Cardiac fibroblast (primary cell): ENCODE measurements at regions not wholly inside any gene's neighbourhood (a gene's known extent, or its start where the extent isn't known, plus 50 kb on each side); places are given as distances from the start of the nearest gene placed in this dataset.
"Not testable (repeated sequence)": the region's sequence is repeated elsewhere in the genome, so short reads cannot be mapped to it uniquely, and the experiment has no call there.

Experiments used
- DNase-seq, 2 donors: peaks; one replicate each; pipeline versions ENCODE4 v3.0.0 to v3.0.0-alpha.2; 2010; ENCODE audit warnings: low read depth in 2 of 2
- H3K4me3 ChIP-seq, 2 donors: replicated peaks in 1 of 2; 1 replicate in 1 of 2; 2 replicates in 1 of 2; pipeline ENCODE4 v1.5.1; 2011; ENCODE audit warnings: low read depth in 2 of 2, low read length in 2 of 2, mild to moderate bottlenecking in 2 of 2, moderate library complexity in 1 of 2
- TF ChIP-seq, protein P1 (sequence below): IDR thresholded peaks from one replicate; pipeline ENCODE4 v1.5.1; 2011; ENCODE audit warnings: low read depth, mild to moderate bottlenecking, low read length, inconsistent platforms

DNA sequence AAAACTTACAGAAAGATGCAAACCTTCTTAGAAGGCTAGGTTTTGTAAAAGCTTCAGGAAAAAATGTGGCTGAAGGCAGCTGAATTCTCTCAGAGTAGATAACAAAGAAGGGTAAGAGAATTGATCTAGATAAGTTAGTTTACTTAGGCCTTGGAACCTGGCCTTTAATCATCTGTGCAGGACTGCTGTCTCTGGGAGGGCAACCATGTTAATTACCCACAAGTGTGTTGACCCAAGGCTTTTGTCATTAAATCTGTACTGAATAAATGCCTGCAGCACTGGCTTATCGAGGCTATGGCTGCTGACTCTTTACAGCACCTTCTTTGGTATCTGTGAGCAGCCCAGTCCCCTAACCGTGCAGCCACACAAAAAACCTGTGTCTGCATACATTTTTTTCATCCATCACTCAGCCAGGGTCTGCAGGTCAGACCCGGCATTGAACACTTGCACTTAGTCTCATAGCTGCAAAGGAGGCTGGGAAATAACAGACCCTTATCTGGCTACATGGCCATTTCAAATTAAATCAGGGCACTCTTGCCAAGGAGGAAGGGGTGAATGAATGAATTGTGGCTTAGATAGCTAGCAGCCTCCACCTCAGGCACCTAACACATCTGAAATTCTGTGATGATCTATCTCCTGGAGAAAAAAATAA is 86.4 kb upstream of the EPCAM start:
- H3K4me3 ChIP-seq, result no peak overlapping the region
- no peak for DNase-seq
- TF ChIP-seq, protein P1, sequence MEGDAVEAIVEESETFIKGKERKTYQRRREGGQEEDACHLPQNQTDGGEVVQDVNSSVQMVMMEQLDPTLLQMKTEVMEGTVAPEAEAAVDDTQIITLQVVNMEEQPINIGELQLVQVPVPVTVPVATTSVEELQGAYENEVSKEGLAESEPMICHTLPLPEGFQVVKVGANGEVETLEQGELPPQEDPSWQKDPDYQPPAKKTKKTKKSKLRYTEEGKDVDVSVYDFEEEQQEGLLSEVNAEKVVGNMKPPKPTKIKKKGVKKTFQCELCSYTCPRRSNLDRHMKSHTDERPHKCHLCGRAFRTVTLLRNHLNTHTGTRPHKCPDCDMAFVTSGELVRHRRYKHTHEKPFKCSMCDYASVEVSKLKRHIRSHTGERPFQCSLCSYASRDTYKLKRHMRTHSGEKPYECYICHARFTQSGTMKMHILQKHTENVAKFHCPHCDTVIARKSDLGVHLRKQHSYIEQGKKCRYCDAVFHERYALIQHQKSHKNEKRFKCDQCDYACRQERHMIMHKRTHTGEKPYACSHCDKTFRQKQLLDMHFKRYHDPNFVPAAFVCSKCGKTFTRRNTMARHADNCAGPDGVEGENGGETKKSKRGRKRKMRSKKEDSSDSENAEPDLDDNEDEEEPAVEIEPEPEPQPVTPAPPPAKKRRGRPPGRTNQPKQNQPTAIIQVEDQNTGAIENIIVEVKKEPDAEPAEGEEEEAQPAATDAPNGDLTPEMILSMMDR, result no peak

DNA sequence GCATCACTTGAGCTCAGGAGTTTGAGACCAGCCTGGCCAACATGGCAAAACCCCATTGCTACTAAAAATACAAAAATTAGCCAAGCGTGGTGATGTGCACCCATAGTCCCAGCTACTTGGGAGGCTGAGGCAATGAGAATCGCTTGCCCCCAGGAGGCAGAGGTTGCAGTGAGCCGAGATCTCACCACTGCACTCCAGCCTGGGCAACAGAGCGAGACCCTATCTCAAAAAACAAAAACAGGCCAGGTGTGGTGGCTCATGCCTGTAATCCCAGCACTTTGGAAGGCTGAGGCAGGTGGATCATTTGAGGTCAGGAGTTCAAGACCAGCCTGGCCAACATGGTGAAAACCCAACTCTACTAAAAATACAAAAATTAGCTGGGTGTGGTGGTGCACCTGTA is 89.6 kb upstream of the EPCAM start:
- not testable (repeated sequence) for DNase-seq, H3K4me3 ChIP-seq

DNA sequence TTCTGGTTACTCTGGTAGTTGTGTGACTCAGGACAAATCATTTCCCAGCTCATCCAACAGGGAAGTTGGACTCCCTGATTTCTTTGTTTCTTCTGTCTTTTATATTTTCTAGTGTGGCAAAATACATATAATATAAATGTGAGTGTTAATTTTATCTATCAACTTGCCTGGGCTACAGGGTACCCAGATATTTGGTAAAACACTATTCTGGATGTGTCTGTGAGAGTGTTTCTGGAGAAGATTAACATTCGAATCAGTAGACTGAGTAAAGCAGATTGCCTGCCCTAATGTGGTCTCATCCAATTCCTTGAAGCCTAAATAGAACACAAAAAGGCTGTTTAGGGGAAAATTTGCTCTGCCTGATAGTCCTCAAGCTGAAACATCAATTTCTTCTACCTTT is 91.1 kb upstream of the EPCAM start:
- no peak overlapping the region for H3K4me3 ChIP-seq
- TF ChIP-seq, protein P1, result no peak
- DNase-seq, result no peak

DNA sequence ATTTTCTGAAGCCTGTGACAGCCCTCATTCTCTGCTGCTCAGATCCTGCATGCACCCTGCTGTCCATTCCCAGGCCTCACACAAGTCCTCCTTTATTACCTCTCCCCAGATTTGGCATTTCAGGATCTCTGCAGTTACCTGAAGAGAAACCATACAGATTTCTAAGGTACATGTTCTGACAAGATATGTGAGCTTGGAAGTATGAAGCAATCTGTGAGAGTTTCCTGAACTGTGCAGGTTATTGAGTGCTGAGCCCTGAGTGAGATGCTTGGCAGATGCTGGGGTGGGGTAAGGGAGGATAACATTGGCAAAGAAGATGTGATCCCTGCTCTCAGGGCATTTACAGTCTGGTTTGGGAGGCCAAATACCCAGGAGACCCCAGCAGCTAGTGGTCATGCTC is 91.9 kb upstream of the EPCAM start:
- TF ChIP-seq, protein P1, result no peak
- no peak for DNase-seq
- H3K4me3 ChIP-seq, result no peak overlapping the region

DNA sequence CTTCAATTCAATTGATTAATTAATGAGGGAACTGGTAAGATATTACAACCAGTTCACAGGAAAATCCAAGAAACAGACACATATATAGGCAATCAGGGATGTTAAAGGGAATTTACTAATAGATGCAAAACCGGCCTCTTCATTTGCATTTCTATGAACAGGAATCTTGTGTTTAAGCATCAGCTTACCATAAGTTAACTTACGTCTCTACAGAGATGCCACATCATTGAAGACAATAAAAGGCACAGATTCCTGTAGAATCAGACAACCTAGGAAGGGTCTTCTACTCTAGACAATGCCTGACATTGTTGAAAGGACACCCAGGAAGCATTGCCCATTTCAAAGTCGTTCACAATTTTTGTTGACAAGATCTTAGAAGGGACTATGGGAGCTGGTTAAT is 93.0 kb upstream of the EPCAM start:
- no peak for DNase-seq
- TF ChIP-seq, protein P1, result no peak
- H3K4me3 ChIP-seq, result no peak overlapping the region

DNA sequence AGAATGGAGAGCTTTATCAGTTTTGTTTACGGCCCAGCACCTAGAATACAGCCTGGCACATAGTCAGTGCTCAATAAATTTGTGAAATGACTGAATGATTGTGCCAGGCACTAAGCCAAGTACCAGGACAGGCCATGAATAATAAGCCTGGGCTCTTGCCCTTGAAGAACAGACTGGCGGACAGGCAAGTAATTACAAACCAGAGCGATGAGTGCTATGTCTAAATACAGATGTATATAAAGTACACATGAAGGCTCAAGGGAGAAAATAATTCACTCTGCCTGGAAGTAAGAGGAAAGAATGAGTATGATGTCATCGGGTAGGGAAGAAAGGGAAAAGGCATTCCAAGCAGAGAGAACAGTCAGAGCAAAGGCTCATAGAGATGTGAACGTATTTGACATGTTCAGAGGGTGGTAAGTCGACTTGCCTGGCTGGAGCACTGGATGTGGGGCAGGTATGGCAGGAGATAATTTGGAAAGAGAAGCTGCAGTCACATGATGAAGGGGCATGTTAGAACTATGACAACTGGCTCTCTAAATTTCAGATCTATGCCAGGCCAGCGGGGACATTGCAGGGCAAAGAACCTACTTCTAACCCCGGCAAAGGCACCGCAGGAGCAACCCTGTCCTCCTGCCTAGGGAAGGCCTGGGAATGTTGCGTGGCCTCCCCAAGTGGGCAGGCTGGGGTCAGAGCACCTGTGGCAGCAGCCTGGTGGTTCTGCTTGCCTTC is 94.9 kb upstream of the EPCAM start:
- DNase-seq, result peak; percentile 69 to 77
- TF ChIP-seq, protein P1, result no peak
- H3K4me3 ChIP-seq, result no peak overlapping the region

DNA sequence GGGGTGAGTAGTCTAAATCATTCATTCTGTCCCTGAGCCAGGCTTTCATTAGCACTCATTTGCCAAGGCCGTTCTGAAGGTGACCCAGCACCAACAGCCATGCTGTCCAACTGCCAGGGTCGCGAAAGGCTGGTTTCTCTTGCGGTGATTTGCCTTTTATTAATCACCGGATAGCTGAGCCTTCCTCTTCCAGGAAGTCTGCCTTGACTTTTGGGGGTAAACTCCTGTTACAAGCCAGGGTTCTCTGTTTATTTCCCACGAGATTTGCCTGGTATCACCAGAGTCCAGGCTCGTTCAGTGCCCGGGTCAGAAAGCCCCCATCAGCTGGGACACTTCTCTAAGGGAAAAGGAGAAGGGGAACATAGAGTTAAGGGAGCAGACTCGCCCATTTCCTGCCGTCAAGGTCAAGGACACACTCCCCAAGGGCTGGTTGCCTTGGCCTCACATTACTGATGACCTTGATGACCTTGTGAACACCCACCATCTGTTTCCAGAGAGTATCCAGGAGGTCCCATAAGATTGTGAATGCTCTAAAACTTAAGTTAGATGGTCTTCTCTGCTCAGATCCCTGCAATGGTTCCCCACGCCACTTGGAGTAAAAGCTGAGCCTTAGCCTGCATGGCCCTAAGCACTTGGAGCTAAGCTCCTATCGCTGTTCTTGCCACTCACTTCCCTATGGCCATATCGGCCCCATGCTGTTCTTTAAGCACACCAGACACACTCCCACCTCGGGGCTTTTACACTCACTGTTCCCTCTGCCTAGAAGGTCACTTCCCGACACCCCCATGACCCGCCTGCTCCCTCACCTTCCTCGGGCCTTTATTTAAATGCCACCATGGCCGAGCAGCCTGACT is 96.0 kb upstream of the EPCAM start:
- TF ChIP-seq, protein P1, result no peak
- no peak for DNase-seq

More for the DNA sequence above, 96.0 kb upstream of the EPCAM start:
- H3K4me3 ChIP-seq, result no peak overlapping the region
